Small intestine (tissue), 7 donors: ENCODE measurements at regions not wholly inside any gene's neighbourhood (a gene's known extent, or its start where the extent isn't known, plus 50 kb on each side); places are given as distances from the start of the nearest gene placed in this dataset.
A peak's percentile ranks its signal among the peaks of the same experiment; 100 is the strongest.

Source experiments
- DNase-seq, 2 donors: peaks; one replicate each; pipeline versions ENCODE4 v3.0.0 to v3.0.0-alpha.2; 2013
- FAIRE-seq: peaks from 2 replicates; lab custom pipeline; 2012; peaks lifted over from hg19 to GRCh38; lab: Jason Lieb, UNC
- H3K27ac ChIP-seq, 3 donors: one replicate each; pipeline ENCODE4 v1.5.1; 2013; ENCODE audit warnings: low read length in 2 of 3, mild to moderate bottlenecking in 2 of 3, control low read depth in 1 of 3, inconsistent platforms in 1 of 3, low read depth in 1 of 3, moderate library complexity in 1 of 3
- H3K27me3 ChIP-seq, 3 donors: one replicate each; pipeline ENCODE4 v1.6.1; 2013; ENCODE audit warnings: low read length in 3 of 3, inconsistent platforms in 1 of 3; ENCODE audit not compliant: control insufficient read depth in 3 of 3, insufficient read depth in 3 of 3
- H3K36me3 ChIP-seq, 3 donors: one replicate each; pipeline ENCODE4 v1.6.1; 2013; ENCODE audit warnings: low read length in 3 of 3, inconsistent platforms in 1 of 3, low read depth in 1 of 3, mild to moderate bottlenecking in 1 of 3, moderate library complexity in 1 of 3; ENCODE audit not compliant: control insufficient read depth in 3 of 3, insufficient read depth in 2 of 3
- H3K4me1 ChIP-seq, 3 donors: one replicate each; pipeline ENCODE4 v1.6.1; 2013; ENCODE audit warnings: low read length in 2 of 3, inconsistent platforms in 1 of 3, low read depth in 1 of 3, mild to moderate bottlenecking in 1 of 3, moderate library complexity in 1 of 3; ENCODE audit not compliant: control insufficient read depth in 3 of 3, insufficient read depth in 2 of 3
- H3K4me3 ChIP-seq, 3 donors: one replicate each; pipeline ENCODE4 v1.5.1; 2013; ENCODE audit warnings: low read length in 3 of 3, control low read depth in 1 of 3, inconsistent platforms in 1 of 3, low read depth in 1 of 3, mild to moderate bottlenecking in 1 of 3, moderate library complexity in 1 of 3
- H3K9me3 ChIP-seq, 2 donors: one replicate each; pipeline ENCODE4 v1.6.1; 2013; ENCODE audit warnings: low read depth in 1 of 2, low read length in 1 of 2; ENCODE audit not compliant: control insufficient read depth in 2 of 2, insufficient read depth in 1 of 2
- WGBS, 3 donors: extraction: QIAGEN DNeasy Blood & Tissue Kit; methylation state at CpG; one replicate each; pipeline ENCODE4 v1.1.7; 2013; 5-methylcytosine and 5-hydroxymethylcytosine counted together
- donor health status: healthy with polysubstance abuse.
- donor health status: control.
- donor health status: control.
- donor health status: Bipolar disorder and iron deficiency.
- donor health status: healthy.

DNA sequence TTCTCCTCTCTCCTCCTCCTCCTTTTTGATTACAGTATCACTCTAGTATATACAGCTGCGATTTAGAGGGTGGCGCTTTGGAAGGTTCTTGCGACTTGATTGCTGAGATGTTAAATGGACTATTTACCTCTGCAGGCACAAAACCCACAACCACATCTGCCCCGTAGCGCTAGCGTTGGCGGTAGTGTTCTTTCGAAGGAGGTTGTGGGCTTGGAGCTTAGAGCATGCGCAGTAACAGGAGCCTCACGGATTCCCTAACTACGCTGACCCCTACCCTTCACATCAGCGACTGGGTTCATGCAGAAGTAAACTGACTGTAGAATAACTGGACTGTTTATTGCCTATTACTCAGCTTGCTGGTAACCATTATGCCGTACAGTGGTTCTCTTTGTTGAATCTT is 58.0 kb downstream of the CGGBP1 start:
- peaks cover 0 to 3% (median 0%) of the 10 kb centered on the region in 3 donors for H3K27me3 ChIP-seq
- FAIRE-seq (no peak), DNase-seq (peak; percentile 7 to 9)
- H3K27ac ChIP-seq = no peak overlapping the region
- 25 to 34% (median 31%) methylated on average over 13 of the region's 13 CpGs for WGBS, 3 donors
- no peaks in the 10 kb centered on the region for H3K9me3 ChIP-seq
- H3K36me3 ChIP-seq = no peaks in the 10 kb centered on the region
- H3K4me3 ChIP-seq = peak overlapping the region in 1 of 3 donors; percentile 6
- no peaks in the 10 kb centered on the region for H3K4me1 ChIP-seq

DNA sequence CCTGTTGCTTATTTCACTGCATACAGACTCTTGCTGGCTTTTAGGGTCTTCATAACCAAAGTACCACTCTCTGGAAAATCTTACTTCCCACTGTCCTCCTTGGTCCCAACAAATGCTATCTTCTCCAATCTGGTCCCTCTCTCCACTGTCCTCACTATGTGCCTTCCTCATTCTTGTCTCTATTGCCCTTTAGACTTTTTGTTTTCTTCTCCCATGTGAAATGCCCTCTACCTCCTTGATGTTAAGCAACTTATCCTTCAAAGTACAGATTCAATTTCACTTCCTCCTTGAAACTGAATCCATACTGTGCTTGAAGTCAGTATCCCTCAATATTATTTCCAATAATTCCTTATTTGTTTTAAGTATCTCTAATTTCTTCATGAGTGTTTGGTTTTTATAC is 60.8 kb downstream of the CGGBP1 start:
- H3K27ac ChIP-seq = no peak overlapping the region
- DNase-seq (no peak), FAIRE-seq (no peak)
- H3K27me3 ChIP-seq = peaks cover 0 to 3% (median 0%) of the 10 kb centered on the region in 3 donors
- no peaks in the 10 kb centered on the region for H3K36me3 ChIP-seq
- no peaks in the 10 kb centered on the region for H3K4me1 ChIP-seq
- no peak overlapping the region for H3K4me3 ChIP-seq
- no peaks in the 10 kb centered on the region for H3K9me3 ChIP-seq

DNA sequence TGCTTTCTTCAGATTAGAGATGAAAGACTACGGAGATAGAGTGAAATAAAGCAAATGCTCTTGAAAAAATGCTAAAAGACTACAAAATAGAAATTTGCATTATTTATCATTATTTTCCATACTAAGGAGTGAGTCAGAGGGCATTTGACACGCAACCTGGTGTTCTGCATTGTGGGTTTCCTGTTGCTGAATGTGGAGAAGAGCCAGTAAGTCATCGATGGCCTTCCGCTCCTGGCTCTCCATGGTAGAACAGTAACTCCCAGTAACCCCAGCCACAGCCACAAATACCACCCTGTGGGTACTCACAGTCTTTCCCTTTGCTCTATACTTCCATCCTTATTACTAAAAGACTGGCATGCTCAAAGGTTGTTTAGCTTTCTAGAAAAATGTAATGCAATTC is 61.5 kb downstream of the CGGBP1 start:
- H3K9me3 ChIP-seq = no peaks in the 10 kb centered on the region
- no peaks in the 10 kb centered on the region for H3K36me3 ChIP-seq
- no peak overlapping the region for H3K27ac ChIP-seq
- no peak for FAIRE-seq
- peaks cover 0 to 3% (median 0%) of the 10 kb centered on the region in 3 donors for H3K27me3 ChIP-seq
- H3K4me3 ChIP-seq = no peak overlapping the region
- no peak for DNase-seq
- no peaks in the 10 kb centered on the region for H3K4me1 ChIP-seq
- WGBS, 3 donors = 27 to 57% (median 42%) methylated on average over 4 of the region's 4 CpGs

DNA sequence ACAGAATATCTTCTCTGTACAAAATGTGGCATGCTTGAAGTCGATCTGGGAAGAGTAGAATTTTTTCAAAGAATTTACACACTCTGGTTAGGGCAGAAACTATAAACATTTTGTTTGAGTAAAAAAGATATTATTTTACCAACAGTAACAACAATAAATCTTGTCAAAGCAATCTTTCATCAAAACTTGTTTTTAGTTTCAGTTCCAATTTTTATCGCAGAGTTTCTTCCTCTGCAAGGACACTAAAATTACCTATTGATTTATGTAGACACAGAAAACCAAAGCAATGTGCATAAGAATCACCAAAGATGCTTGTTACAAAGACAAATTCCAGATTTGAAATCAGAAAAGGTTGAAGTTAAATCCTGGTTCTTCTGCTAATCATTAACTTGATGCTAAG is 61.9 kb downstream of the CGGBP1 start:
- Histone ChIP-seq H3K9me3 (no peaks in the 10 kb centered on the region), H3K27me3 (peaks cover 0 to 3% (median 0%) of the 10 kb centered on the region in 3 donors), H3K36me3 (no peaks in the 10 kb centered on the region), H3K27ac (no peak overlapping the region), H3K4me3 (no peak overlapping the region), H3K4me1 (no peaks in the 10 kb centered on the region)
- 28 to 48% (median 30%) methylated on average over 2 of the region's 2 CpGs for WGBS, 3 donors
- DNase-seq = no peak
- no peak for FAIRE-seq

DNA sequence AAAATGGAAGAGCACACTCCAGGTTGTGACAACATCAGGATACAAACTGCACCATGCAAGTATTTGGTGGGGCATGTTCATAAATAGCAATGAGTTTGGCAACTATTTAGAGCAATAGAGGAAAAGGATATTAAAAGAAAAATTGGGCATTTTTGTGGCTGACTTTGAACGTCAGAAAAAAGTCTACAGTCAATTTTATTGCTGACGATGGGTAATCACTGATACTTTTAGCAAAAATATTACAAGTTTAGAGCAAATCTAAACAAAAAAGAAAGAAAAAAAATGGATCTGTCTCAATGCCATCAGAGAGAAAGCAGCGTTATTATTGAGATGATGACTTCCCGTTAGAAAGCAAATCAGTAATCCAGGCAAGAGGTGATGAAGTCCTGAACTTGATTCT is 65.2 kb downstream of the CGGBP1 start:
- Histone ChIP-seq H3K27ac (no peak overlapping the region), H3K36me3 (no peaks in the 10 kb centered on the region), H3K27me3 (no peaks in the 10 kb centered on the region), H3K9me3 (no peaks in the 10 kb centered on the region), H3K4me3 (no peak overlapping the region), H3K4me1 (no peaks in the 10 kb centered on the region)
- FAIRE-seq = no peak
- WGBS, 3 donors = 88 to 93% (median 91%) methylated on average over 4 of the region's 4 CpGs
- no peak for DNase-seq

DNA sequence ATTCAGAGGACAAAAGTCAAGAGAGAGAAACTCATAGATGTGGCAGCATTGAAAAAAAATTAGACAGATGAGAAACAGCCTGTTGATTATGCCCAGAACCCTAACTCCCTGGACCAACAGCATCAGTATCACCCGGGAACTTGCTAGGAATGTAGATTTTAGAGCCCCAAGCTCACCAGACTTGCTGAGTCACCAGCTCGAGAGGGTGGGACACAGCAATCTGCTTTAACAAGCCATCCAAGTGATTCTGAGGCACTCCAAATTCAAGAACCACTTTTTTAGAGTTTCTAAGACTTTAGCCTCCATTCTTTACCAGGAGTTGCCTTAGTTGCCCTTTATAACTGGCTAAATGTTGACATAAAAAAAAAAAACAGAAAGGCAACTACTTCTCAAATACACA is 70.9 kb downstream of the CGGBP1 start:
- no peak overlapping the region for H3K4me3 ChIP-seq
- 34 to 69% (median 52%) methylated on average over 2 of the region's 2 CpGs for WGBS, 3 donors
- H3K4me1 ChIP-seq = no peaks in the 10 kb centered on the region
- no peaks in the 10 kb centered on the region for H3K27me3 ChIP-seq
- H3K9me3 ChIP-seq = no peaks in the 10 kb centered on the region
- no peak for DNase-seq
- FAIRE-seq = no peak
- H3K27ac ChIP-seq = no peak overlapping the region
- H3K36me3 ChIP-seq = no peaks in the 10 kb centered on the region

DNA sequence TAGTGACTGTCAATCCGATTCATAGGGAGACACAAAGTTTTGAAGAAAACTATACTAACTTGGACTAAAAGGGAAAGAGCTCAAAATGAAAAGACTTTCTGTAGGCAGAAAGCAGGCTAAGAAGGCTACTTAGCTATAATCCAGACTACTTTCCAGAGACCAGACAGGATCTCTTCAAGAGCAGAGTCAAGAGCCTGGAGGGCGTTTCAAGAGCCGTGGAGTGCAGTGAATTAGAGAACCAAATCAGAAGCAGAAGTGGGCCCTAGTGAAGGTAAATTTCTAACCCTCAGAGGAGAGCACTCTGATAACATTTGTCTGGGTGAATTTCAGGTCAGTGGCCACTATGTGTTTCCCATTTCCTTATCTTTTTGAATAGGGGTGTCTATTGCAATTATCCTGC is 76.4 kb downstream of the CGGBP1 start:
- H3K9me3 ChIP-seq = peaks cover 0 to 20% of the 10 kb centered on the region in 2 donors
- H3K4me3 ChIP-seq = no peak overlapping the region
- H3K4me1 ChIP-seq = no peaks in the 10 kb centered on the region
- no peak for FAIRE-seq
- no peaks in the 10 kb centered on the region for H3K36me3 ChIP-seq
- DNase-seq = no peak
- 83 to 86% (median 84%) methylated on average over 3 of the region's 3 CpGs for WGBS, 3 donors
- no peaks in the 10 kb centered on the region for H3K27me3 ChIP-seq
- H3K27ac ChIP-seq = no peak overlapping the region

DNA sequence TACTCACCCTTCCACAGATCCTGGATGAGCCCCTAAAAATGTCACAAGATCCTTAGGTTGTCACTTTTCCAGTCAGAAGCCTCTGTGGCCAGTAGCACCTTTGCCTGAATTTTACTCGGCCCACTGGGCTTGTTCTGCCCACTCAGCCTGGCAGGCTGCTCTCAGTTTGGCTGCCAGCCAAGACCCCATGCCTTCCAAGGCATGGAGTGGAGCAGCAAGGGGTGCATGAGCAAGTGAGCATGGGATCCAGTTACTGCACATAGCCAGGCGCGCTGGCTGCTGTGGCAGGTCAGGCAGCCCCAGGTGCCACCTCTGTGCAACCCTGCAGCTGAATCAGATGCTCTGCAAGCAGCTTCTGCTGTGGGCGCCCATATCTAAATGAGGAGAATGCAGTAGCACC is 79.3 kb downstream of the CGGBP1 start:
- Histone ChIP-seq H3K9me3 (peaks cover 0 to 20% of the 10 kb centered on the region in 2 donors), H3K36me3 (no peaks in the 10 kb centered on the region), H3K4me1 (no peaks in the 10 kb centered on the region), H3K27me3 (no peaks in the 10 kb centered on the region), H3K27ac (no peak overlapping the region), H3K4me3 (no peak overlapping the region)
- WGBS, 3 donors = 82 to 87% (median 86%) methylated on average over 4 of the region's 4 CpGs
- FAIRE-seq (no peak), DNase-seq (no peak)

DNA sequence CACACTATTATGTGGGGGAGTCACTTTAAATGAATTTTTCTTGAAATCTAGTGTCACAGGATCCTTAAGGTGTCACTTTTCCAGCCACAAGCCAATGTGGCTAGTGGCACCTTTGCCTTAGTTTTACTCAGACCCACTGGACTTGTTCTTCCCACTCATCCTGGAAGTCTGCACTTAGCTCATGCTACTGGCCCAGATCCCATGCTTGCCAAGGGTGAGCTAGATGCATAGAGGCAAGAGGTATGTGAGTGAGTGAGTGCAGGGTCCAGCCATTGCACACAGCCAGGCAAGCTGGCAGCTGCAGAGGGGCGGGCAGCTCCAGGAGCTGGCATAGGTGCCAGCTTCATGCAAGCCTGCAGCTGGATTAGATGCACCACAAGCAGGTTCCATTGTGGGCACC is 81.0 kb downstream of the CGGBP1 start:
- Histone ChIP-seq H3K4me1 (no peaks in the 10 kb centered on the region), H3K9me3 (peaks cover 0 to 20% of the 10 kb centered on the region in 2 donors), H3K27me3 (no peaks in the 10 kb centered on the region), H3K4me3 (no peak overlapping the region), H3K36me3 (no peaks in the 10 kb centered on the region), H3K27ac (no peak overlapping the region)
- 71 to 100% (median 85%) methylated on average over 1 of the region's 1 CpG for WGBS, 3 donors
- DNase-seq = no peak
- no peak for FAIRE-seq
